ENCODE measurements at regions not wholly inside any gene's neighbourhood (a gene's known extent, or its start where the extent isn't known, plus 50 kb on each side); places are given as distances from the start of the nearest gene placed in this dataset.

GRCh38 chr10:8403711-8404371, 349.4 kb downstream of the GATA3 start:
- no peak for TF ChIP-seq ZNF274 (IDR thresholded peaks at IDR 0.05; ENCODE audit: low read depth, low read length)
- TF ChIP-seq SUZ12 (IDR thresholded peaks at IDR 0.05; ENCODE audit: extremely low read depth, insufficient read depth, insufficient read length) = no peak
- no peak for TF ChIP-seq YY1 (IDR thresholded peaks at IDR 0.05; ENCODE audit: insufficient read depth, insufficient read length)
